Skin epidermis (tissue), 12 donors: ENCODE measurements at regions not wholly inside any gene's neighbourhood (a gene's known extent, or its start where the extent isn't known, plus 50 kb on each side); places are given as distances from the start of the nearest gene placed in this dataset.
"Not testable (repeated sequence)": the region's sequence is repeated elsewhere in the genome, so short reads cannot be mapped to it uniquely, and the experiment has no call there.

ENCODE experiments used
- H3K27ac ChIP-seq, 21 experiments: fragments of 200-600 bp; sonication (generic) in 11 of 21; one replicate each; pipeline ENCODE4 v1.5.0; 2020; ENCODE audit warnings: mild to moderate bottlenecking in 3 of 21, inconsistent platforms in 2 of 21, moderate library complexity in 2 of 21
- H3K4me3 ChIP-seq, 7 experiments: fragments of 200-600 bp; sonication (generic) in 2 of 7; one replicate each; pipeline ENCODE4 v1.5.0; 2020; ENCODE audit warnings: inconsistent platforms in 2 of 7, mild to moderate bottlenecking in 2 of 7, moderate library complexity in 1 of 7

DNA sequence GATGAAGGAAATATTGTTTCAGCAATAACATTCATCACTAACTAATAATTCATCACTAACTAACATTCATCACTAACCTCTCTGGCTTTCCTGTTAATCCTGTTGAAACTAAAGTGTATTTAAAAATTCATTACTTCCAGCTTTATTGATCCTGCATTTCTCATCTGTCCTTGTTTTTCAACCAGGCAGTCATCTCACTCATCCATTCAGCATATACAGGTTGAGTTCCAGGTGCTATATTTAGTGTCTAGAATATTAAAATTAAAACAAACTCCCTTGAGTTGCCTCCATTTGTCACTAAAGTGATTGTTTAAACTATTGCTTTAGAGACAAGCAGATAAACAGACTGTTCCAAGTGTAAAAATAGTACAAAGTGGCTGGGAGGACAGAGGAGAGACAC is 58.1 kb downstream of the ATXN7L3B start:
- Histone ChIP-seq H3K27ac (no peak overlapping the region), H3K4me3 (no peak overlapping the region)

DNA sequence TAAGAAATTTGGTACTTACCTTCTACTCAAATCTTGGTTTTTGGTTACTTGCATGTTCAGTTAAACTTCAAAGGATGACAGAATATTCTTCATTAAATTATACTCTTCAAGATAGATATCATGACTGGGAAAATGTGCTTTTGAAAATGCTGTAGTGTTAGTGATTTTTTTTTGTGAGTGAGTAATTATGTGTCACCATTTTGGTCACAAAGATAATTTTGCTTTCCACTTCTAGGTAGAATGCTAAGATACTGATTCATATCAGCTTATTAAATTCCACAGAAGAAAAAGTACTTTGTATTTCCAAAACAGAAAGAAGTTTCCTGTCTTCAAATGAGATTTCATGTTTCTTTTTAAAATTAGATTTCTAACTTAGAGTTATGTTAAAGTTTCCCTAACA is 61.2 kb downstream of the ATXN7L3B start:
- no peak overlapping the region for H3K27ac ChIP-seq
- no peak overlapping the region for H3K4me3 ChIP-seq

DNA sequence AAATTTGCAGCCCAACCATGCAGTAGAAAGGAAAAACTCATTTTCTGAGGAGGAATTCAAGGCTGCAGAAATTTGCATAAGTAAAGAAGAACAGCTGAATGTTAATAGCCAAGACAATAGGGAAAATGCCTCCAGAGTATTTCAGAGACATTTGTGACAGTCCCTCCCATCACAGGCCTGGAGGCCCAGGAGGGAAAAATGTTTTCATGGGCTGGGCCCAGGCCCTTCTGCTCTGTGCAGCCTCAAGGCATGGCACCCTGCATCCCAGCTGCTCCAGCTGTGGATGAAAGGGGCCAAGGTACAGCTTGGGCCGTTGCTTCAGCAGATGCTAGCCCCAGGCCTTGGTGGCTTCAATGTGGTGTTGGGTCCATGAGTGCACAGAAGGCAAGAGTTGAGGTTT is 62.3 kb downstream of the ATXN7L3B start:
- Histone ChIP-seq H3K27ac (no peak overlapping the region), H3K4me3 (no peak overlapping the region)

DNA sequence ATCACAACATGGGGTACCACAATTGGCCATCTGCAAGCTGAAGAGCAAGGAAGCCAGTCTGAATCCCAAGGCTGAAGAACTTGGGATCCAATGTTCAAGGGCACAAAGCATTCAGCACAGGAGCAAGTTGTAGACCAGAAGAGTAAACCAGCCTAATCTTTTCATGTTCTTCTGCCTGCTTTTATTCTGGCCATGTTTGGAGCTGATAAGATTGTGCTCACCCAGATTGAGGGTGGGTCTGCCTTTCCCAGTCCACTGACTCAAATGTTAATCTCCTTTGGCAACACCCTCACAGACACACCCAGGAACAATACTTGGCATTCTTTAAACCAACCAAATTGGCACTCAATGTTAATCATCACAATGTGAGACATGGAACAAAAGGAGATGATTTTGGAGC is 63.2 kb downstream of the ATXN7L3B start:
- not testable (repeated sequence) for H3K4me3 ChIP-seq, H3K27ac ChIP-seq

DNA sequence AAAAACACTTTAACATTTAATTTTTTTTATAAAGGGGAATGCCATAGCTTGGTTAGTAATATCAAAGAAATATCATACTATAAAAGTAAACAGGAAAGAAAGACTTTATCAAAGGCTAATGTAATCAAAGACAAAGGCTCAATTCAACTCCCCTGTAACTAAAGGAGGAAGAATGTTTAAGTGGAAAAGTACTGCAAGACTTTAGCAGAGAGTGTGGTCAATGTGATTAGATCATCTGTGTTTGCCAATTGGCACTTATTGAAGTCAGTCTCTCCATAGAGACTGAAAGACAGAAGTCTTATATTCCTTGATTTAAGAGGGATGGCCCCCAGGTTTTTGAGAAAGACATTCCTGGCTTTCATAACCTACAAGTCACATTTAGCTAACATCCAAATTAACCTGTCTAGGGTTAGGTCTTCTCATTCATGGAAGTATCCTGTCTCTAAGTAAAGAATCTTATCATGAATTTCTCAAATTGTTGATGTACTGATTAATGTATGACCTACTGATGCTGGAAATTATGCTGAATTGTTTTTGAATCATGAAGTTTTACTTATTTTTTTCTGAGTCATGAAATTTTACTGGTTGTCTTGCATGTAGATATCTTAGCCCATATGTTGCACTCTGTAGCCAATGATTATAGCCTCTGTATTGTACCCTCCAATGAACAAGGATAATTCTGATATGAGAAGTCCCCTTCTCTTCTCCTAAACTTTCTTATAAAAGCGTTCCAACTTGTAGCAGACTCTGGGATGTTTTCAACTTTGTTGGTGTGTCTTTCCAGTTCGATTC is 65.4 kb downstream of the ATXN7L3B start:
- H3K4me3 ChIP-seq, result no peak overlapping the region
- no peak overlapping the region for H3K27ac ChIP-seq

DNA sequence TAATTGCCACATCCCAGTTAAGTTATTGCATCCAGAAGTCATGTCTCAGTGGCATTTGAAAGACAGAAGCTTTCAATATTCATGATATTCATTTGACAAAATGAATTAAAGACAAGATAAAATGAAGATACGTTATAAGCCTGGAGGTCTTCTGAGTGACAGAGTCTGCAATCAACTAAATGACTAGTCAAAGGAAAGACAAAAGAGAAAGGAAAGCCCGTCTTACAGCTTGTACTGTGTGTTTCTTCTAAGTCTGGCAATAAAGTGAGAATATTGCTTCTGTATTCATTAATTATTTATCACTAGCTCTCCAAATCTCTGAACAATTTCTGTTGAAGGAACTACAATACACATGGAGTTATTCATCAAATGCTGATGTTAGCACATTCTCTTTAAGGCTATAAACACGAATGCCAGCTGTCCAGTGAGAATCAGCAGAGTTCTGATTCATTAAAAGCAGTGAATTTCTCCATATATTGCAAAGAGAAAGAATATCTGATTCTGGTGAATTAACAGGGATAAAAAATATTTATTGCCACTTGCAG is 70.7 kb downstream of the ATXN7L3B start:
- no peak overlapping the region for H3K4me3 ChIP-seq
- H3K27ac ChIP-seq, result no peak overlapping the region

DNA sequence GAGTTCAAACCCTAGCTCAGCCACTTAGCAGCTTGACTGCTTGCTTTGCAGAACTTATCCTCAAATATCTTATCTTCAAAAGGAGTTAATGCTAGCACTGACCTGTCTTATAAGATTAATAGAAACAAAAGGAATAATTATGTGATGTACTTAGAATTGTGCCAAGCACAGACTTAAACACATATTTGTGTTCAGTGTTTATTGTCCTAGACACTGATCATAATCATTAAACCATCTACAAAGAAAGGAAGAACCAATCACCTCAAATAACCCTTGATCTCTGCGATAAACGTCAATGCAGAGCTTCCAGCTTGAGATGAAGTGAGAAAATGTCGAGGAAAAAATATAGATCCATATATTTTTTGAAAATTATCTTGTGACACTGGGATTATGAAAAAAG is 73.1 kb downstream of the ATXN7L3B start:
- H3K27ac ChIP-seq, result no peak overlapping the region
- no peak overlapping the region for H3K4me3 ChIP-seq

DNA sequence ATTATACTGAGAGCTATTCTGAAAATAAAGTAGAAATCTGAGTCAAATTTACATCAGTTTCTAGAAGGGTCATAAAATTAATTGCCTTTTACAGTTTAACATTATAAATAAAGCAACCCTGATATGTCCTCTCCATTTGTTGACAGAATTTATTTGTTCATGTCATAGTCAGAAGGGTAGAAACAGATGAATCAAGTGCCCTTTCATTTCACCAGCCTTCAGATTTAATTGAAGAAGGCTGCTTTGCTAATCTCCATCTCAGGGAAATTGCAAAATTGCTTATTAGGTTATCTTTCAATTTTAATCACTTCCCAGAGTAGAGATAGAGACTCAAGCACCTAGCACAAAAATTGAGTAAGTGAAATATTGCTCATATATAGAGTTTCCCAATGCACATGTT is 76.8 kb downstream of the ATXN7L3B start:
- H3K27ac ChIP-seq, result no peak overlapping the region
- no peak overlapping the region for H3K4me3 ChIP-seq

DNA sequence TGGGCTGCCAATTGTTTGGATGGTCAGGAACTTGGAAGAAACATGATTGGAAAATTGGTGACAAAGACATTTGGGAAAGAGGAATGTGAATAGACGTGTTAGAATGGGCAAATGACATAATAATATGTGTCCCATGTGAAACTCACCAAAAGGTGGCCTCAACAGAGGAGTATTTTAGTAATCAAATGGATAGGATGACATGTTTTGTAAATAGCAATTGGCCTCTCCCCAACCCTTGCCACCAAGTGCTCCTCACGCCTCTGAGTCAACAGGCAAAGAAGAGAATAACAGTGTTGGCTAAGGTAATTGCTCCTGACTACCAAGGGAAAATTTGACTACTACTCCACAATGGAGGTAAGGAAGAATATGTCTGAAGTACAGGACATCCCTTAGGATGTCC is 81.4 kb downstream of the ATXN7L3B start:
- Histone ChIP-seq H3K4me3 (no peak overlapping the region), H3K27ac (no peak overlapping the region)

DNA sequence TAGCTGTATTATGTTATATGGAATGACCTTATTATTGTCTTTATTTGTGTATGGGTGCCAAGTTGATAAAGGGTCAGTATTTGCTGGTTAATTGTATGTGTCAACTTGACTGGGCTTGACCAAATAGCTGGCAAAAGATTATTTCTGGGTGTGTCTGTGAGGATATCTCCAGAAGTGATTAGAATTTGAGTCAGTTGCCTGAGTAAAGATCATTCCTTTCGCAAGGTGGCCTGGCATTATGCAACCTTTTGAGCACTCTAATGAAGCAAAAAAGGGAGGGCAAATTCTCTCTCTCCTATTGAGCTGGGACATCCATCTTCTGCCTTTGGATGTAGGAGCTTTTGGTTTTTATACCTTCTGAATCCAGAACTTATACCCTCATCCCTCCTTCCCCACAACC is 82.2 kb downstream of the ATXN7L3B start:
- Histone ChIP-seq H3K4me3 (no peak overlapping the region), H3K27ac (no peak overlapping the region)

DNA sequence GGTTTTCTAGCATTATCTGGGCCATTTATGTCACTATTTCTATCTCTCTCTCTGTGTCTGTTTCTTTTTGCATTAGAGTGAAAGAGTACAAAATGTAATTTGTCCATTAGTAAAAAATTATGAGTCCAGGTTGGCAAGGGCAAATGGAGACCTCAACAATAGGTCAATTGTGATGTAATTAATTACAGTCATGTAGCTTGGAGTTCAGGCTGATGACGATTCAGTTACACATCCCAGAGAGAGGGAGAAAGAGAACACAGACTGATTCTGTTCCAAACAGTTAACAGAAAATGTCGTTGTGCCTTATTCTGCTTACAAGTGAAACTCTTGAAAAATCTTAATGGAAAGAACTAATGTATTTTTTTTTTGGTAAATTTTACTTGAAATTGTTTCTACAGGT is 83.3 kb downstream of the ATXN7L3B start:
- no peak overlapping the region for H3K27ac ChIP-seq
- no peak overlapping the region for H3K4me3 ChIP-seq

DNA sequence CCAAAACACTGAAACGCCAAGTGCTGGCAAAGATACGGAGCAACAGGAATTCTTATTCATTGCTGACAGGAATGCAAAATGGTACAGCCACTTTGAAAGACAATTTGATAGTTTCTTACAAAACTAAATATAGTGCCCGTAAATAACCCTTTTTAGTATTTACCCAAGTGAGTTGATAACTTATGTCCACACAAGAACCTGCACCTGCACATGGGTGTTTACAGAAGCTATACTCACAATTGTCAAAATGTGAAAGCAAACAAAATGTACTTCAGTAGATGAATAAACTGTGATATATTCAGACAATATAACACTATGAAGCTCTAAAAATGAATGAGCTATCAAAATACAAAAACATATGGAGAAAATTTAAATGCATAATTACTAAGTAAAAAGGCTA is 86.6 kb downstream of the ATXN7L3B start:
- Histone ChIP-seq H3K27ac (no peak overlapping the region), H3K4me3 (no peak overlapping the region)

DNA sequence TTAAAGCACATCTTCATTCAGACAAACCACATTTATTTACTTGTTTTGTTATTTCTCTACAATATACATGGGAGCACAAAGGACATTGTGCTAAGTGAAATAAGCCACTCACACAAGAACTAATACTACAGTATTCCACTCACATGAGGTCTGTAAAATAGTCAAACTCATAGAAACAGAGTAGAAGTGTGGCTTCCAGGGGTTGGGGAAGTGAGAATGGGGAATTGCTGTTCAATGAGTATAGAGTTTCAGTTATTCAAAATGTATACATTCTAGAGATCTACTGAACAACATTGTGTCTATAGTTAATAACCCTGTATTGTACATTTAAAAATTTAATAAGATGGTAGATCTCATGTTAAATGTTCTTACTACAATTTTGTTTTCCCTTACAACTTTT is 88.8 kb downstream of the ATXN7L3B start:
- no peak overlapping the region for H3K4me3 ChIP-seq
- H3K27ac ChIP-seq, result no peak overlapping the region

DNA sequence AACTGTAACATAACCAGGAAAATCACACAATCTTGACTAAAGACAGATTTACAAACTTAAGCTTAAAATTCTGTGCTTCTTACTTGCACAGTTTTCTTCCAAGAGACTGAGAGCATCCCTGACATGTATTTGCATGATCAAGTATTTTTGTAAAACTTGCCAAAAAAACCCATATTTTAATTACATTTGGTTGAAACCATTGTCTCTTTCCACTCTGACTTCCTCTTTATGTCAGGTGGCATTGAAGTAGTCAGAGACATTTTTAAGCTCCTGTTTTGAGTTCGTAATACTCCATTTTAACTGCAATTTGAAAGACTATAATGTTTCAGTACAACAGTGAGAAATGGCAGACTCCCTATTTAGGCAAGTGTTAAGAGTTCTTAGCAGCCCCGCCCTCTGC is 103.6 kb downstream of the ATXN7L3B start:
- no peak overlapping the region for H3K4me3 ChIP-seq

DNA sequence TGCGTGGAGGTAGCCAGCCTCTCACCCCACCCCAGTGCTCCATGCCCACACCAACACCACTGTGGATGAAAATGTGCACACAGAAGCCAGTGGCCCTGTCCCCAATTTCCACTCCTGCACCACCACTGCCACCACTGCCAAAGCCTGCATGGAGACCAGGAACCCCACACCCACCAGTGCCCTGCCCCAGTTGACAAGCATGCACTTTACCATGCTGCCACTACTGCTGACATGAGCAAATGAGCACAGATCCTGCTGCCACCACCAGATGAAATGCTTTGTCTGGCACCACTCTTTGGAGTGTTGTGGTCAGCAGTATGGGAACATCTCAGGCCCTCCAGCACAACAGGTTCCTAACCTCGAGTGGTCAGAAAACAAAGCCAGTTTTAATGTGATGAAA is 104.1 kb downstream of the ATXN7L3B start:
- Histone ChIP-seq H3K4me3 (no peak overlapping the region), H3K27ac (no peak overlapping the region)

More for the DNA sequence above, 103.6 kb downstream of the ATXN7L3B start:
- no peak overlapping the region for H3K27ac ChIP-seq

DNA sequence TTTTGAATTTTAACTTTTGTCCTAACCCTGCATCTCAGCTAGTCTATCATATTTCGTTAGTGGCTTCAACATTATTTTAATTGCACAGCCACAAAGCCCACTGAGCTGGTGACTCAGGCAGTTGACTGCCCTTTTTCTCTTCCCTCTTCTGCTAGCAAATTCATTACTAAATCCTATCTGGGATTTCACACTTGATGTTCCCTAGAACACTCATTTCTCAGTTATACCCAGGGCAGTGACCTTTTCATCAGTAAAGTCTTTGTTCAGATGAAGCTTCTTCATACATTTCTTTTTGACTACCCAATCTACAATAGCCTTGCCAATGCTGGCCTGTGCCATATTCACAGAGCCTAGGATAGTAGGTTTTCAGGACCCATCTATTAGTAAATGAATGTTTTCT is 107.0 kb downstream of the ATXN7L3B start:
- Histone ChIP-seq H3K4me3 (no peak overlapping the region), H3K27ac (no peak overlapping the region)

DNA sequence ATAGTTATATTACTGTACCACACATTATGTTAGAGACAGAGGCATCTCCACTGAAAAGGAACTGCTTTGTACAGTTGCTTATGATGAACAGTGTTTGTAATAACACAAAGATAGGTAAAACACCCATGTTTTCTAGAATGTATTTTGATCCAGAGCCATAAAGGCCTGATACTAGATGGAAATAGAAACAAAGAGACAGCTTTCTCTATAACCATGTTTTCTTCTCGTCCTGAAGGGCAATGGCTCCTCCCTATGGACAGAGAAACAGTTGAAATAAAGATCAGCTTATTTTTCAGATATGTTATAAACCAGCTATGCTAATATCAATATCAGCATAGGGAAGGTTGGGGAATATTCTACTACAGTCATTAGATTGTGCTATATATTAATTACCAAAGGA is 109.2 kb downstream of the ATXN7L3B start:
- Histone ChIP-seq H3K27ac (no peak overlapping the region), H3K4me3 (no peak overlapping the region)

DNA sequence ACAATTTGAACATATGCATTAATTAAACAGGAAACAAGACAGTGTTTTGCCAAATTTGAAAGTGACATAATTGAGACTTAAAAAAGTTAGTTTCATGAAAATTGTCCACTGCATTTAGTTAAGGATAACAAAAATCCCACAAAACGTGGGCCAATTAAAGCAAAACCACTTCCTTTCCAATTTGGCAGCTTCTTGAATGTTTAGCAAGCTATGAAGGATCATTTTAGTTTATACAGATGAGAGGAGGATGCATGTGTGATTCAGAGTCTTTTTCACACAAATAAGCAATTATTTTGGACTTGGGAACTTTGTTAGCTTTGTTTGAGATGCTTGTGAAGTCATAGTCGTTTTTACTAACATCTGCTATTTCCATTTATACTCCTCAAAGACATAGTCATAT is 109.6 kb downstream of the ATXN7L3B start:
- no peak overlapping the region for H3K4me3 ChIP-seq
- no peak overlapping the region for H3K27ac ChIP-seq

DNA sequence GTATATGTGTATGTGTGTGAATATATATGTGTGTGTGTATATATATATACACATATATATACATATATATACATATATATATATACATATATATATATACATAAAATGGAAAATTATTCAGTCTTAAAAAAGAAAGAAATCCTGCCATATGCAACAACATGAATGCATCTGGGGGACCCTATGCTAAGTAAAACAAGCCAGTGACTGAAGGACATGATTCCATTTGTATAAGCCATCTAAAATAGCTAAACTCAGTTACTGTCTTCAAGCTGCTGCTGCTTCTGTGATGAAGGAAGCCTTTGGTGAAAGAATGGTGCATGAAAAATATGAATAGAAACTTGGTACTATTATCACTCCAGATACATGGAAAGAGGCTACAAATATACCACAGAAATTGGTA is 118.6 kb downstream of the ATXN7L3B start:
- Histone ChIP-seq H3K4me3 (no peak overlapping the region), H3K27ac (no peak overlapping the region)

DNA sequence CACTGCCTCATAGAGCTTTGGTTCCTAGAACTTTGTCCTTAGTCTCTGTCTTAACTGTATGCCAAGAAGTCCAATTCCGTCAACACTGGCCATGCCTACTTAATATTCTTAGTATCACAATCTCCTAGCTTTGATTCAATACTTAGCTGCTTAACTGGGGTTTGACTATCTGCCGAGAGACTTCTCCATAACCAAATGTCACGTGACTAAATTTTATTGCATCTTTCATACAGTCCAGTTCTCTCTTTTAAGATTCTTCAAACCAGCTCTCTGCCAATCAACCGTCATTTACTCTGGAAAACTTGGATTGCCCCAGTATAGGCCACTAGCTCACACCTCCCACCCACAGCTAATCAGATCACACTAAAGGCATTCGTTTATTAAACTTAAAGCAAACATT is 122.8 kb downstream of the ATXN7L3B start:
- H3K4me3 ChIP-seq, result no peak overlapping the region
- H3K27ac ChIP-seq, result no peak overlapping the region

DNA sequence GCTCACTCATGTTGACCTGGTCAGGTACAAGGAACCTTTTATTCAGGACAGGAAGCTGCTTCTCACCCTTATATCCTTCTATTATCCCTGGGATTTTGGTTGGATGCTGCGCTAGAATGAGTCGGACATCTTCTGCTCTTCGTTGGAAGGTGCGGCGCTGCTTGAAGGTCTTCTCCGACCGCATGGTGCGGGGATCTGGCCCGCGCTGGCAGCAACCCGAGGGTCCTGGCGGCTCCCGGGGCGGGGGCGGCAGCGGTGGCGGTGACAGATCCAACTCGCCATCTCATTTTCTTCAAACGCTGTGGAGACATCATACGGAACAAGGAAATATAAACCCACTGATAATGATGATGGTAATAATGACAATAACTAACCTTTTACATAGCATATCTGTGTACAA is 126.3 kb downstream of the ATXN7L3B start:
- H3K4me3 ChIP-seq, result no peak overlapping the region
- no peak overlapping the region for H3K27ac ChIP-seq

DNA sequence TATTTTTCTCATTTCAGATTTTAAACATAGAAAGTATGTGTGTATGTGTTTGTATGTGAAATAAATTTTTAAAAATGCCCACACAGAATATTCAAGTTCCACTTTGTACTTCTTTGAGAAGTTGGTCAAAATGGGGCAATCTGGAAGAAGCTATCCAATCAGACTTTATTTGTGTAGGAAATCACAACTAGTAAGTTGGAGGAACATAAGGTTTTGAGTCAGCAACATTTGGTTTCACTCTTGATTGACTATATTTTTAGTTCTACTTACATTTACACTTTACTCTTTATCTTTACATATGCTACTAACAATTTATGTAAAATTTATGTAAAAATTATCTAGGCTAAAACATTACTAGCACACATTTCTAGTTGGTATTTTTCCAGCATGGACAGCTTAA is 128.1 kb downstream of the ATXN7L3B start:
- H3K4me3 ChIP-seq, result no peak overlapping the region
- no peak overlapping the region for H3K27ac ChIP-seq
